Inflammatory macrophage treated with lipopolysaccharide for 1 hour (primary cell): ENCODE measurements at regions not wholly inside any gene's neighbourhood (a gene's known extent, or its start where the extent isn't known, plus 50 kb on each side); places are given as distances from the start of the nearest gene placed in this dataset.

Experiments
- DNase-seq, 2 donors: peaks; one replicate each; pipeline ENCODE4 v3.0.0-alpha.2; 2020 to 2022

DNA sequence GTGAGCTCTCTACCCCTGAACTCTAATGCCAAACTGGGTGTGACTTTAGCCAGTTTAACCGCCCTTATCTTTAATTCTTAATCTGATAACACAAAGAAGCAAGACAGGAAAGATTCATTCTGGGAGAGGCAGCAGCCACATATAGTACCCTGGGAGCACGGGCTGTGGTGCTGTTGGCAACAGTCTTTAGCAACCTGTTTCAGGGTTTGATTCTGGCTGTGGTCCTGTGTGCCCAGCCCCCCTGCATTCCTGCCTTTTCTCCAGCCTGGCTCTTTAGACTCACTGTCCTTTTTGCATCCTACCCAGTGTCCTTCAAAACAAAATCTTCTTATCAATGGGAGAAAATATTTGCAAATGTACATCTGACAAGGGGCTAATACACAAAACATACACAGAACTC, 275.2 kb downstream of the GXYLT1 start:
- DNase-seq = no peak

DNA sequence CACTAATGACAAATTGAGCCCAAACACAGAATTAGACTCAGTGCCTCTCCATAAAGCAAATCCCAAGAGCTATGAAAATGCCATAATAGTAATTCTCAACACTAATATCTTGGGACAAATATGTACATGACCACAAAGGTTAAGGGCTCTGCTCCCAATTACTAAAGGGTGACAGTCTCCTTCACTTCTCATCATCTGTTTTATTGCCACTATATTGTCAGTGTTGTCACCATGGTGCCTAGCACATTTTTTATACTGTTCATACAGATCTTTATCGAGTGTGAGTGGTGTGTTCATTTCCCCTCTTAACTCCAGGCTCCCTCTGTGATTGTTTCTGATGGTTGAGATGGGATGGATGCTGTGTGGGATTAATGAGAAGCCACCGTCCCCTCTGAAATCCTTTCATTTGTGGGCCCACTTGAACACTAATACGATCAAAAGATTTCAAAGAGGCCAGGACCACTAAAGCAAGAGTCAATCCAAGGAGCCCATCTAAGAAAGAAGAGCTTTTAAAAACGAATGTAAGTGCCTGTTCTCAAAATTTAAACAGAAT, 277.7 kb downstream of the GXYLT1 start:
- DNase-seq = no peak

DNA sequence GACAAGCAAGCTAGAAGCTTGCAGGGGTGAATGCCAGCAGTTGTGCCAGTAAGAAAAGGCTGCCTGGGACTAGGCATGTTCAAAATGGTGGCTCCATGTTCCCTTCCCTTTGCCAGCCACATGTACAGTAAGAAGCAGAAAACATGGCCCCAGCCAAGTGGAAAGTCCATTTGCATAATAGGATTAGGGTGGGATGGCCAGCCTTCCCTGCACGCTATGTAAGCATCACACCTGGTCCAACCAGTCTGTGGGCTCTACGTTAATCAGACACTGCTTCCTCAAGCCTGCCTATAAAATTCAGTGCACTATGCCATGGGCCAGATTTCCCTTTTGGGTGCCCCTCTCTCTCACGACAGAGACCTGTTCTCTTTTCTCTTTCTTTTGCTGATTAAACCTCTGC, 288.4 kb downstream of the GXYLT1 start:
- DNase-seq = no peak

DNA sequence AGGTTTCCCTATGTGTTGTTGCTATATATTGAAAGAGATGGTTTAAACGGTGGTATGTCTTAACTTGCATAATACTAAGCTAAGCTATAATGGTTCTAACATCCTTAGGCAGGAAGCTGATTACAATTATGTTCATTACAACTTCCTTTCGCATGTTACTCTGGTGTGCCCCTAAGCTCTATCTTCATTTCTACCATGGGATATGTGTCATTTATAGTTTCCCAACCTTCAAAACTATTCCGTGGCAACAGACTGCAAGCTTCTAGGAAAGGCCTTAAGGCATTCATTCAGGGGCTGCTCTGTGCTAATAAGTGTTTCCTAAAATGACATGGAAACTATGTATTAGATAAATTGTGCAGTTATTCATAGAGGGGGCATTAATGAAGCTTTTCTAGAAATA, 294.6 kb downstream of the GXYLT1 start:
- DNase-seq = no peak

DNA sequence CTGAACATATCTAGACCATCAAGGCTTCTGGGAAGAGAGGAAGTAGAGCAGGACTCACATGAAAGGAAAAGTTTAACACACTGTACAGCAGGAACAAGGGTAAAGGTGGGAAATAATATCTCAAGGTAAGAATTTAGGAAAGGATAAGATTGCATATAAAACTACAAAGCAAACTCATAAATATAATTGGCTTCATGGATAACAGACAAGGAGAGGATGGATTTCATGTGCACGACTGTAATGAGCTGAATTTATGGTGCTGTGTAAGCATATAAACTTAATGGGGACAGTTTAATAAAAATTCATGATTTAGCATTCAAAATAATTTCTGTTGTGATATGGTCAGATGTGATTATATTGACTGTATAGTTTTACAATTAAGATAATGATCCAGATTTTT, 298.0 kb downstream of the GXYLT1 start:
- no peak for DNase-seq

DNA sequence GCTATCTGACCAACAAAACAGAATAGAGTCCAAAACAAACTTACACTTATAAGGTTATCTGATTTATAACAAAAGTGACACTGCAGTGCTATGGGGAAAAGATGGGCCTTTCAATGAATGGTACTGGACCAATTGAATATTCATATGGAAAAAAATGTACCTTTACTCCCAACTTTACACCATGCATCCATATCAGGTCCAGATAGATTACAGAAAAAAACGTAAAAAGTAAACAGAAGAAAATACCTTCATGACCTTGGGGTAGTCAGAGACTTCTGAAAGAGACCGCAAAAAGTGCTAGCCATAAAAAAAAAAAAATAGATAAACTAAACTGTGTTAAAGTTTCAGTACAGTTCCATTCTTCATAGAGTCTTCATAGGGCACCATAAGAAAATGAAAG, 308.3 kb downstream of the GXYLT1 start:
- DNase-seq = no peak

DNA sequence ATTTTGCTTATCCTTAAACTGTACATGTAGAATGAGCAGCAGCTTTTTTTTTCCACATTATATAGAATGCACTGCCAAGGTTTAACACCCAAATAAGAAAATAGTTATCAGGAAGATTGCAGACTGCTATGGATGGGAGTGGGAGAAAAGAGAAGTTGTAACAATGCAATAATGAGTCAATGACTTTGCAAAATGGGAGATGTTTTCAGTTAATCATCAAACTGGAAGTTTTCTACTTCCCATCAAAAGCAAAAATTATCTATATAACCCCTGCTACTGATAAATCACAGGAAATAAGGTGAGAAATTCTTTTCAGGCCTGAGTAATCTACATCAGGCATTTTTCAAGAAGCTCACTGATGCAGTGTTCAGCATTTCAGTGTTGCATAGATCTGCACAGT, 309.1 kb downstream of the GXYLT1 start:
- DNase-seq = peak; percentile 59 to 76

DNA sequence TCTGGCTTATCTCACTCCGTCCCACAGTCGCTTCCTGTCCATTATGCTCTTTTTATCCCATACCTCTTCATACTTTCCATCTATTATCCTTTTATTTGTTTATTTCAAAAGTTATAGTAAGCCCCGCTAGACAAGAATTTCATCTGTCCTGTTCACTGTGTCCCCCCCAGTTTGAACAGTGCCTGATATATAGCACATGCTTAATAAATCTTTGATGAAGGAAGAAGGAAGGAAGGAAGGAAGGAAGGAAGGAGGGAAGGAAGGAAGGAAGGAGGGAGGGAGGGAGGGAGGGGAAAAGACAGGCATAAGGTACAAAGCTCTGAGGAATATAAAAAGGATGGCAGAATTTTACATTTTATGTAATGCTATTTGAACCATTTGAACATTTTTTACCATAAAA, 324.7 kb downstream of the GXYLT1 start:
- DNase-seq = no peak

DNA sequence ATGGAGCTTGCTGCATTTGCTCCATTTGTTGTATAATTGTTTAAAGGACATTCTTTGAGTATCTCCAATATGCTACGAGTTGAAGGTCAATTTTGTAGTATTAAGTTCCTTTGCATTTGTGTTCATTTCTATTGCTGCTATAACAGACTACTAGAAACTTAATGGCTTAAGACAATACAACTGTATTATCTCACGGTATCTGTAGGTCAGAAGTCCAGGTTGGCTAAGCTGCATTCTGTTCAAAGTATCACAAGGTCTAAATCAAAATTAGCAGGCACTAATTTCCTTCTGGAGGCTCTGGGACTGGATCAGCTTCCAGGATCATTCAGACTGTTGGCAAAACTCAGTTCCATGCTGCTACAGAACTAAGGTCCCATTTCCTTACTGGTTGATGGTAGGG, 340.6 kb downstream of the GXYLT1 start:
- DNase-seq = no peak

DNA sequence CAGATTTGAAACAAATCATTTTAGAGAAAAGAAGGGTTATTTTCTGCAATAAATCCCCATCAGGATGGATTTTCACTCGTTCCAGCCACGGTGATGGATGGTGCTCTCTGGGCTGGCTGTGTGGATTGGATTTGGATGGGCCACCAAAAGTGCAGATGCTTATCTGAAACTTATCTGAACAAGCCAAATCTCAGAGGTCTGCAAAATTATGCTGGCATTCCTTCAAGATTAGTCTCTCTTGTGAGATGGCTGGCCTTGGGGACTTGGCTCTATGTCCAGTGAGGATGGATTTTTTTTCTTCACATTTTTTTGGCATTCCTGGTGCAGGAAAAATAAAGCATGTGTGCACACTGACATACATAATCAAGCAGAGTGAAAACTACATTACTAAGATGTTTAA, 341.9 kb downstream of the GXYLT1 start:
- DNase-seq = no peak

DNA sequence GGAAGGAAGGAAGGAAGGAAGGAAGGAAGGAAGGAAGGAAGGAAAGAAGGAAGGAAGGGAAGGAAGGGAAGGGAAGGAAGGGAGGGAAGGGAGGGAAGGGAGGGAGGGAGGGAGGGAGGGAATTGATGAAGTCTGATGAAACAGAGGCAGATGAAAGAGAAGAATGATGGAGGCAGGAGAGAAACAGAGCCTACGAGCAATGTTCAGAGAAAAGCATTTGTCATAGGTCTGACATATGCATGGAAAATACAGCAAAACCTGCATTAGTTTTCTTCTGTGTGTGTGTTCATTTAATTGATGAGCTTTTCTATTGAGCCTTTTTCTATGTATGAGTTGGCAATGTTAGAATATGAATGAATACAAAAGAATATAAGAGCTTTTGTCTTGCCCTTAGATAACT, 343.4 kb downstream of the GXYLT1 start:
- DNase-seq = no peak

DNA sequence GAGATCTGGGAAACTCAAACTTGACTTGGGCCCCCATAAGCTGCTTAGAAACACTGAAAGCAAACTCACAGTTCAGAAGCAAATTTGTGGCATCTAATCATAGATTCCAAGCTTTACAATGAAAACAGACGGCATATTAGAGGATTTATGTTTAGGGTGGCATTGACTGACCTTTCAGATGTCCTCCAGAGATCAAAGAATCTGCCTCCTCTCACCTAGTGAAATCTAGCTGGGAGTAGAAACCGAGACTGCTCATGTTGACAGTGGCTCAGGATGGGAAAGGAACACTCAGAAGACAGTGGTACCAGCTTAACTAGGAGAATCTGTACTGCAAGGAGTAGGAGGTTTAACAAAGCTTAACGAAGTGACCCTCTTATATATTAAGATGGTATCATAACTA, 345.0 kb downstream of the GXYLT1 start:
- DNase-seq = no peak

DNA sequence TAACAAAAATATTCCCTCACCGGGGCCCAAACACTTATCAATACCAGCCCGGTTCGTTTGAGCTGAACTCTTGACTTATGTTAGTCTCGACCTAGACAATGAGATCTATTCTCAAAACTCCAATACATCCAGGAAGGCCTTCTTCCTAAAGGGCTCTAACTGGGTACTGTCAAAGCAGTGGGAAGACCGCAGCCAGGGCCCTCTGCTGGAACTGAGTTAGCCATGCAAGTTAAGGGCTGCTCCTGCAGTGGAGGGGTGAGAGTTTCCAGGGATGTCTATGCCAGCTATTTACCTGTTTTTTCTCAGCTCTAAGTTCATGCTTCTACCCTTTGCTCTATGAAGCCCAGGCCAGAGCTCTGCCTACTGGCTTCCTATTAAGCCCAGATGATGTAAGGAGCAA, 348.8 kb downstream of the GXYLT1 start:
- no peak for DNase-seq

DNA sequence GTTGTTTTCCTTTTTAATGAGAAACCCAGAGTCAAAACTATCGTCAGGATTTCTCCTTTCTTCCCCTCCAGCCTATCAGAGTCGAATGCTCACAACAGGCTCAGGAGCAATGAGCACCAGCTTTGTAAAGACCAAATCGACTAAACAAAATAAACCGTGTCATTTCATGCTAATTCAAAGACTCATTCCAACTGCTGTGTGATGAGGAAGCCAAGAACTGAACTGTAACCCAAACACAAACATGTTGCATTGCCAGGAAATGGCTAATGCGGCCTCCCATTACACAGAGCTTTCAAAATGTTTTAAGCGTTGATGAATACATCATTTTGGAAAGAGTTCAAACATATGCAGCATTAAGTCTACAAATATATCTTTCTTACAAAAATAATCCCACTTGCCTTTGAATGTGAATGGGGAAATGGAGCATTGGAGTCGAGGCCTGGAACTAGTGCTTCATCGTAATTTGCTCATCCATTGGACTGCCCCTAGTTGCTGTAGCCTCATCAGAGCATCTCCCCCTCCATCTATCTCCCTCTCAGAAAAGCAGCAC, 349.5 kb downstream of the GXYLT1 start:
- DNase-seq = no peak

DNA sequence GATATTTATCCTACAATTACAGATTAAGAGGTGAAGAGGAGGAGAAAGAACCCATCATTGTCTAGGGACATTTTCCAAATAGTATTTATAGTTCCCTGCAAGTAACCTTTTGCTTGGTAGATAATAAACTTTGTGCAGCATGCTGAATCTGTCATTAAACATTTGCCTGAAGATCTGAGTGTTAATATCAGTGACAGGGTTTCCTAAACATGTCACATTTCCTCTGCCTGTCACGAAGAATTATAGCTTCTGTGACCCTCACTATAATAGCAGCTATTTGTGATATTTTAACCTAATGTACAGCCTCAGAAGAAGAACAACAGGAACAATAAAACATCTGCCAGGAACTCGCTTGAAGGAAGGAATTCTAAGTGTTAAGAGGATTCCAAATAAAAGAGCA, 350.3 kb downstream of the GXYLT1 start:
- DNase-seq = no peak

DNA sequence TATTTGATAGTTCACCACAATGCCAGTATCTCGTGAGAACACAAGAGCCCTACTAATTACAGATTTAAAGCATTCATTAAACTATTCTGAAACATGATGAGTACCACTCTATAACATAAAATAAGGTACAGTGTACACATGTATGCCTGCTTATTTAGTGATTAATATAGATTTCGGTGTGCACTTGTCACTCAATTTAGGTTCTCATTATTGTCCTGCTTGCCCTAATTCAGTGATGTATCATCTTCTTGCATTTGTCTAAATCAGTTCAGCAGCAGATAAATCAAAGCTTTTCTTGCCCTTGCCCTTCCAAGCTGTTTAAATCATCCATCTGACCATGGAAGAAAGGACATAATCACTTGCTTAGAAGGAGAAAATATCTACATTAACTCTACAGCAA, 359.7 kb downstream of the GXYLT1 start:
- no peak for DNase-seq

DNA sequence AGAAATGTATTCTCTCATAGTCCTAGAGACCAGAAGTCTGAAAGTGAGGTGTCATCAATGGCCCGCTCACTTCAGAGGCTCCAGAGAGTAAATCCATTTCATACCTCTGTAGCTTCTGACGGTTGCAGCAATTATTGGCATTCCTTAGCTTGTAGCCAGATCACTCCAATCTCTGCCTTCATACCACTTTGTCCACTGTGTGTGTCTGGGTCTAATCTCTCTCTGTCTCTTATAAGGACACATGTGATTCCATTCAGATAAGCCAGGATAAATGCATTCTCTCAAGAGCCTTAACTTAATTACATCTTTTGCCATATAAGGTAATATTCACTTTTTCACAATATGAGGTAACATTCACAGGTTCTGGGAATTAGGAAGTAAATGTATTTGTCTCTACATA, 365.7 kb downstream of the GXYLT1 start:
- DNase-seq = no peak

DNA sequence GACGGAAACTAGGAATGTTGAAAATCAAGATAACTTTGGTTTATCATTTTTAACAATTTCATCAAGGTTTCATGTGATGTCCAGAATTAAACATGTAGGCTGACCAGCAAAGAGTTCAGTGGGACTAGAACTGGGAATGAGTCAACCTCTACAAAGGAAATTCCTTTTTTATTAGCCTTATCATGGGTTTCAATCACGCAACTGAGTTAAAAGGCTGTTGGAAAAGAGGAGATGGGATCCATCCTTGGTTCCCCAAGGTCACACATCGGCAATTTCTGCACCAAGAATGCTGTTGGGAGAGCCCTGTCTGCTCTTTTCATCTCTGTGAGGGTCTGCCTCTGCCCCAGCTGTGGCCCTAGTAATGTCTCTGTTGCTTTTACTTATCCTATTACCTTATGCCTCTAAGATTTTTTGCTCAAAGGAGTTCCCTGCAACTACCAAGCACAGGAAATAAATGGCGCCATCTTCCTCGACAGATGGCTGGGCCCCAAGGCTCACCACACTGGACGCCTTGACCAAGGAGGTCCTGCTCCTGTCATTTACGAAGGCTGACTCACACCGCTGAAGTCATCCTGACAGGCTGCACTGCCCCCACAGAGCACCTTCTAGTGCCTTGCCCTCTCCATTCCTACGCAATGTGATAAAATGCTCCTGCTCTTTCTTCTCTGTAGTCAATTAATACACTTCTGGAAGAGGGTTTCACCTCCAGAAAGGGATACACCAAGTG, 367.4 kb downstream of the GXYLT1 start:
- no peak for DNase-seq

DNA sequence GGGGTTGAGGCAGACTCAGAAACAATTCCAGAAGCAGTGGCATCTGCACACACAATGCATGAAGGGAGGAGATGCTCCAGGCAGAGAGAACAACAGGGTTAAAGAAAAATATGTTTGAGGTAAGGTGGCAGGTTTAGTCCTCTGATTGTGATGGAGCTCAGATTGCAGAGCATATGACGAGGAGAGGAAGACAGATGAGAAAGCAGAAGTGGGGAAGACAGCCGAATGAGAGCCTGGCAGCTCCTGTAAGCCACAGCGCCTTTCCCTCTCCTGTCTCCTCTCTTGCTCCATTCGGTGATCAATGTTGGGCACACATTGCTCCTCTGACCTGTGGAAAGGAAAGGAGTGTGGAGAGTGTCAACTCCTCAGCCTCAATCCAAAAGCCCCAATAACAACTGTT, 372.2 kb downstream of the GXYLT1 start:
- DNase-seq = no peak

DNA sequence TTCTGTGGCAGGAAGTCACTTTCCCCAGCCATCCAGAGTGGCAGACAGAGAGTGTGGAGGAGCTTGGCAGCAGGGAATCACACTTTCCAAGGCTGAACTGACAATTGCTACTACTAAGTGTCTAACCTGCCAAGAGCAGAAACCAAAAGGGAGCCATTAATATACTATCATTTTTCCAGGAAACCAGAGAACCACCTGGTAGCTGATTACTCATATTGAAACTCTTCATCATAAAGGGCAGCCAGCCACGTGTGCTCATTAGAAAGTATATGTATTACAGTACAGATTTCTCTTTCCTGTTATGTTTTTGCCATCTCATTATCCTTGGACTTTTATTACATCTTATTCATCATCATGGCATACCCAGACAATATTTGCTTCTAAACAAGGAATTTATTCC, 374.9 kb downstream of the GXYLT1 start:
- DNase-seq = no peak

DNA sequence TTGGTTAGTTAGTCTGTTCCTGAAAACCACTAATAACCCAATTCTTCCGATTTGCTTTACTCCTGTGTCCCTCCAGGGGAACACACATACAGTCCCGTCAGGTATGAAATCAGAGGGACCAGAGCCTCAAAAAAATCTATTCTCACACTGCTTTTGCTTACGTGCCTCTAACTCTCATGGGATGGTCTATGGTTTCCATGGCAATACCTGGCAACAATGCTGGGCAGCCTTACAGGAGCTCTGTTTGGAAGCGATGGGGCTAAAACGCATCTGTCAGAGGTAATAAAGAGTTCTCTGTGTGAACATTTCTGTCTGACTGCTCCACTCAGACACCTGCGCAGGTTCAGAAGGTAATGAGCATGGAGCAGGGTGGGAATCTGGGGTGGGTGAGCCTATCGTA, 376.2 kb downstream of the GXYLT1 start:
- no peak for DNase-seq

DNA sequence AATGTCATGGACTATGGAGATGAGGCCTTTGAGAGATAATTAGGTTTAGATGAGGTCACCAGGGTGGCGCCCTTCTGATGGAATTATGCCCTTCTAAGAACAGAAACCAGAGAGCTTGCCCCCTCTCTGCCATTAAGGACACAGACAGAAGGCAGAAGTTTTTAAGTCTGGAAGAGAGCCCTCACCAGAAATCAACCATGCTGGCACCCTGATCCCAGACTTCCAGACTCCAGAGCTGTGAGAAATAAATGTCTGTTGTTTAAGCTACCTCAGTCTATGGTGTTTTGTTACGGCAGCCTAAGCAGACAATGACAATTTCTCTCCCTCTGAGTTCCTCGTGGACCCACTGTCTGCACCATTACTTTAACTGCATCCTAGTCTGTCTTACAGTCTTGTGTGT, 382.0 kb downstream of the GXYLT1 start:
- DNase-seq = no peak

DNA sequence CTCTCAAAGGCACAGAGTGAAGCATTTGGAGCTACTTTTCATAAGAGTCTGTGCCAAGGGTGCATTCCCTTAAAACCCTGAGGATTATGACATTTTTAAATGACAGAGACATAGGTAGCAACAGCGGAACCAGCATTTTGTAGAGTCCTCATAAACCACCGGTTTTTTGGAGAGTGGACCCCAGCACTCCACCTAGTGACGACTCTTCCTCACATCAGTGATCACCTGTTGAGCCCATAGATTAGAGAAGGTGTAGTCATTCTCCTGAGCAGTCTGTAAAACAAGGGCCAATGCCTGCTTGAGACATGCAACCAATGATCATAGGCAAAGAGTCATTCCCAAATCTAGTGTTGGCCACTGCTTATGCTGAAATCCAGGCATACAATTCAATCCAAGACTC, 399.1 kb downstream of the GXYLT1 start:
- DNase-seq = no peak

DNA sequence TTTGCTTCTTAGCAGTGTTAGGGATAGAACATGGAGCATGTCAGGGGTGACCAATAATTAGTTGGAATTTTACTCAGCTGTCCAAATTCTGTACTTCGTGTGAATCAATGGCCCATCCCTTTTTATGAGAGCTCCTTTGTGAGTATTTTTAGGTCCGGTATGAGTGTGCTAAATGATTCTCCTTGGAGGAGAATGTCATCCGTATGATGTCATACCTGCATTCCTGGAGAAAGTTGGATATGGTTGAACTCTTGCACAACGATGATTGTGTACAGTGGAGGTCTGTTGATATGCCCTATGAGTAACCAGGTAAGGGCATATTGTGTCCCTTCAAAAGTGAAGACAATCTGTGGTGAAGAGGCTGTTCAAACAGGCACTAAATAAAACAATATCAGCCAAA, 400.8 kb downstream of the GXYLT1 start:
- no peak for DNase-seq

DNA sequence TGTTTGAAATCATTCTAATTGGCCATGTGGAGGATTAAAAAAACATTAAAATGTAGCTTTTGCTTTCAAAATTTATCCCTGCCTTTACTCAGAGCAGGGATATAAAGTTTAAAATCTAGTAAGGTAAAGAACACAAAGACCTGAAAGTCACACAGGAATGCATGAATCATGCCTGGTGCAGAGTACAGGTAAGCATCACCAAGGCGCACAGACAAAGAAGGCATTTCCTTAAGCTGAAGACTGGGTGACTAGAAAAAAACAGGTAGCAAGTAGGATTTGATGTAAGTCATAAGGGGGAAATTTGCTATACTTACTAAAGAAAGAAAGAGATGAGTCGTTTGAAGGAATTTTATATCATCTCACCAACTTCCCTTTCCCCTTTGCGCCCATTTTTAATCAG, 405.6 kb downstream of the GXYLT1 start:
- no peak for DNase-seq
